Lung (tissue), 11 donors: ENCODE measurements at regions not wholly inside any gene's neighbourhood (a gene's known extent, or its start where the extent isn't known, plus 50 kb on each side); places are given as distances from the start of the nearest gene placed in this dataset.
"Not testable (repeated sequence)": the region's sequence is repeated elsewhere in the genome, so short reads cannot be mapped to it uniquely, and the experiment has no call there.

Experiments
- ATAC-seq: fragments of 200-7000 bp; cut with Tn5 transposase; one replicate; pipeline ENCODE4 v1.9.1; 2020; ENCODE audit warnings: moderate number of reproducible peaks; ENCODE audit not compliant: insufficient read depth, low FRiP score
- DNase-seq, 3 donors: peaks; one replicate each; pipeline ENCODE4 v3.0.0-alpha.2; 2013 to 2017
- H3K27ac ChIP-seq, 2 donors: one replicate each; pipeline ENCODE4 v1.5.1; 2013; ENCODE audit warnings: mild to moderate bottlenecking in 2 of 2, moderate library complexity in 2 of 2, control low read depth in 1 of 2, inconsistent platforms in 1 of 2, low read depth in 1 of 2, low read length in 1 of 2
- H3K27me3 ChIP-seq, 3 donors: one replicate each; pipeline ENCODE4 v1.5.1; 2013; ENCODE audit warnings: low read length in 2 of 3; ENCODE audit not compliant: control insufficient read depth in 3 of 3, insufficient read depth in 3 of 3
- H3K36me3 ChIP-seq, 4 donors: one replicate each; pipeline ENCODE4 v1.5.1; 2013; ENCODE audit warnings: low read length in 4 of 4, mild to moderate bottlenecking in 1 of 4, moderate library complexity in 1 of 4; ENCODE audit not compliant: control insufficient read depth in 4 of 4, insufficient read depth in 4 of 4
- H3K4me1 ChIP-seq, 5 donors: one replicate each; pipeline ENCODE4 v1.5.1; 2013; ENCODE audit warnings: low read length in 5 of 5, mild to moderate bottlenecking in 2 of 5, moderate library complexity in 1 of 5; ENCODE audit not compliant: control insufficient read depth in 5 of 5, insufficient read depth in 5 of 5
- H3K4me3 ChIP-seq: one replicate; pipeline ENCODE4 v1.5.1; 2013; ENCODE audit warnings: mild to moderate bottlenecking, control low read depth, moderate library complexity
- H3K9ac ChIP-seq, 2 donors: one replicate each; pipeline ENCODE4 v1.5.1; 2013; ENCODE audit warnings: low read length in 2 of 2, control low read depth in 1 of 2; ENCODE audit not compliant: insufficient read depth in 1 of 2
- H3K9me3 ChIP-seq, 4 donors: one replicate each; pipeline ENCODE4 v1.5.1; 2013; ENCODE audit warnings: low read length in 3 of 4, mild to moderate bottlenecking in 1 of 4, moderate library complexity in 1 of 4; ENCODE audit not compliant: control insufficient read depth in 4 of 4, insufficient read depth in 3 of 4
- CTCF ChIP-seq: IDR thresholded peaks from 2 replicates; pipeline ENCODE4 v1.5.1; 2012; ENCODE audit warnings: mild to moderate bottlenecking; ENCODE audit errors: control extremely low read depth, extremely low read depth
- WGBS, 2 donors: extraction: QIAGEN DNeasy Blood & Tissue Kit; methylation state at CpG; one replicate each; pipeline ENCODE4 v1.1.7; 2013; 5-methylcytosine and 5-hydroxymethylcytosine counted together
- donor health status: control.
- donor health status: control.
- donor health status: Bipolar disorder and iron deficiency.
- donor health status: healthy.
- donor health status: DM: yes; HTN: yes; CAD: no.

- Histone ChIP-seq H3K4me3 (no peak overlapping the region), H3K9ac (no peak overlapping the region), H3K27ac (no peak overlapping the region), H3K36me3 (no peaks in the 10 kb centered on the region), H3K9me3 (no peaks in the 10 kb centered on the region), H3K4me1 (peaks cover 0 to 4% (median 0%) of the 10 kb centered on the region in 5 donors), H3K27me3 (no peaks in the 10 kb centered on the region)
- WGBS, 2 donors = 88 to 91% methylated on average over 5 of the region's 5 CpGs
- no peak for DNase-seq
- no peak for TF ChIP-seq CTCF
- ATAC-seq = no peak
Measured at GRCh38 chr5:67855523-67855922, 360.0 kb upstream of the PIK3R1 start.

- not testable (repeated sequence) for H3K36me3 ChIP-seq, H3K27ac ChIP-seq, DNase-seq, H3K27me3 ChIP-seq, ATAC-seq, H3K4me1 ChIP-seq, H3K4me3 ChIP-seq, H3K9ac ChIP-seq, H3K9me3 ChIP-seq
- WGBS, 2 donors = 93 to 95% methylated on average over 5 of the region's 5 CpGs
Measured at GRCh38 chr5:67850906-67851305, 364.6 kb upstream of the PIK3R1 start.

GRCh38 chr5:67844924-67845323, 370.6 kb upstream of the PIK3R1 start:
- no peaks in the 10 kb centered on the region for H3K27me3 ChIP-seq
- H3K27ac ChIP-seq = no peak overlapping the region
- DNase-seq = no peak
- H3K36me3 ChIP-seq = no peaks in the 10 kb centered on the region
- no peak overlapping the region for H3K4me3 ChIP-seq
- no peaks in the 10 kb centered on the region for H3K9me3 ChIP-seq
- 86 to 95% methylated on average over 3 of the region's 3 CpGs for WGBS, 2 donors
- H3K9ac ChIP-seq = no peak overlapping the region
- no peak for TF ChIP-seq CTCF
- no peak for ATAC-seq
- H3K4me1 ChIP-seq = no peaks in the 10 kb centered on the region

GRCh38 chr5:67842806-67843205, 372.8 kb upstream of the PIK3R1 start:
- no peaks in the 10 kb centered on the region for H3K9me3 ChIP-seq
- ATAC-seq (no peak), DNase-seq (no peak)
- no peak overlapping the region for H3K4me3 ChIP-seq
- 80 to 90% methylated on average over 3 of the region's 3 CpGs for WGBS, 2 donors
- H3K27ac ChIP-seq = no peak overlapping the region
- TF ChIP-seq CTCF = no peak
- no peak overlapping the region for H3K9ac ChIP-seq
- no peaks in the 10 kb centered on the region for H3K27me3 ChIP-seq
- no peaks in the 10 kb centered on the region for H3K4me1 ChIP-seq
- H3K36me3 ChIP-seq = no peaks in the 10 kb centered on the region

GRCh38 chr5:67837225-67837624, 378.3 kb upstream of the PIK3R1 start:
- 84 to 92% methylated on average over 3 of the region's 3 CpGs for WGBS, 2 donors

GRCh38 chr5:67836496-67836895, 379.1 kb upstream of the PIK3R1 start:
- H3K27me3 ChIP-seq, DNase-seq, ATAC-seq, H3K4me1 ChIP-seq, H3K9me3 ChIP-seq, H3K4me3 ChIP-seq, H3K36me3 ChIP-seq, H3K9ac ChIP-seq, H3K27ac ChIP-seq: not testable (repeated sequence)
- WGBS, 2 donors = 54 to 74% methylated on average over 1 of the region's 1 CpG

More at GRCh38 chr5:67837225-67837624, 378.3 kb upstream of the PIK3R1 start:
- H3K27me3 ChIP-seq, DNase-seq, ATAC-seq, H3K27ac ChIP-seq, H3K9ac ChIP-seq, H3K4me1 ChIP-seq, H3K36me3 ChIP-seq, H3K9me3 ChIP-seq, H3K4me3 ChIP-seq: not testable (repeated sequence)
